ENCODE measurements at regions not wholly inside any gene's neighbourhood (a gene's known extent, or its start where the extent isn't known, plus 50 kb on each side); places are given as distances from the start of the nearest gene placed in this dataset.
A peak's percentile ranks its signal among the peaks of the same experiment; 100 is the strongest.

- H3K4me3 ChIP-seq (ENCODE audit: control insufficient read depth in 1 of 7, extremely low read depth in 1 of 7, insufficient read depth in 4 of 7, low read depth in 2 of 7, low read length in 6 of 7) = no peak overlapping the region
- H3K4me1 ChIP-seq (ENCODE audit: control extremely low read depth in 1 of 4, control insufficient read depth in 4 of 4, insufficient read depth in 4 of 4, low read length in 3 of 4) = no peaks in the 10 kb centered on the region
- ChIA-PET POLR2A (no interaction called here), CTCF (interaction anchor here (1.2 to 2.5 kb wide), 2 partner anchors 11 to 22 kb away, joined by 3 to 7 read pairs; no protein-coding TSS in a partner anchor)
- DNase-seq = no peak
- peaks cover 0 to 5% (median 3%) of the 10 kb centered on the region in 5 experiments for H3K9me3 ChIP-seq (ENCODE audit: control extremely low read depth in 1 of 5, control insufficient read depth in 4 of 5, insufficient read depth in 2 of 5, low read depth in 1 of 5, low read length in 4 of 5)
- H3K27ac ChIP-seq (ENCODE audit: insufficient read depth in 1 of 2, low read depth in 1 of 2, low read length in 2 of 2, poor library complexity in 1 of 2, severe bottlenecking in 2 of 2) = no peak overlapping the region
- peaks cover 0 to 4% (median 0%) of the 10 kb centered on the region in 5 experiments for H3K27me3 ChIP-seq (replicated peaks in 2 of 5; ENCODE audit: control insufficient read depth in 4 of 5, insufficient read depth in 5 of 5, low read length in 4 of 5)
- H3K36me3 ChIP-seq (ENCODE audit: control insufficient read depth in 4 of 4, insufficient read depth in 4 of 4, low read length in 3 of 4) = no peaks in the 10 kb centered on the region
- WGBS (ENCODE audit: insufficient coverage) = 84% methylated on average over 4 of the region's 5 CpGs
Measured at GRCh38 chr7:67375427-67375826, 378.8 kb downstream of the TYW1 start.

GRCh38 chr7:67377939-67378862 is 381.6 kb downstream of the TYW1 start:
- peak; percentile 60 to 81 (median 76) for DNase-seq
- H3K4me1 ChIP-seq (ENCODE audit: control extremely low read depth in 1 of 4, control insufficient read depth in 4 of 4, insufficient read depth in 4 of 4, low read length in 3 of 4) = no peaks in the 10 kb centered on the region
- no peaks in the 10 kb centered on the region for H3K27me3 ChIP-seq (replicated peaks in 2 of 5; ENCODE audit: control insufficient read depth in 4 of 5, insufficient read depth in 5 of 5, low read length in 4 of 5)
- CTCF ChIA-PET = interaction anchor here (0.6 to 1.7 kb wide), 4 partner anchors 9 to 260 kb away, joined by 3 to 4 read pairs (median 4); no protein-coding TSS in a partner anchor
- POLR2A ChIA-PET = interaction anchor here (0.6 kb wide), 2 partner anchors 30 to 794 kb away, joined by 3 to 4 read pairs; no protein-coding TSS in a partner anchor
- 62% methylated on average over 13 of the region's 16 CpGs for WGBS (ENCODE audit: insufficient coverage)
- H3K9me3 ChIP-seq (ENCODE audit: control extremely low read depth in 1 of 5, control insufficient read depth in 4 of 5, insufficient read depth in 2 of 5, low read depth in 1 of 5, low read length in 4 of 5) = peaks cover 0 to 5% (median 3%) of the 10 kb centered on the region in 5 experiments
- H3K4me3 ChIP-seq (ENCODE audit: control insufficient read depth in 1 of 7, extremely low read depth in 1 of 7, insufficient read depth in 4 of 7, low read depth in 2 of 7, low read length in 6 of 7) = no peak overlapping the region
- H3K36me3 ChIP-seq (ENCODE audit: control insufficient read depth in 4 of 4, insufficient read depth in 4 of 4, low read length in 3 of 4) = no peaks in the 10 kb centered on the region
- no peak overlapping the region for H3K27ac ChIP-seq (ENCODE audit: insufficient read depth in 1 of 2, low read depth in 1 of 2, low read length in 2 of 2, poor library complexity in 1 of 2, severe bottlenecking in 2 of 2)

GRCh38 chr7:67380326-67380725 is 383.7 kb downstream of the TYW1 start:
- DNase-seq = no peak
- H3K27me3 ChIP-seq (replicated peaks in 2 of 5; ENCODE audit: control insufficient read depth in 4 of 5, insufficient read depth in 5 of 5, low read length in 4 of 5) = no peaks in the 10 kb centered on the region
- 75% methylated on average over 4 of the region's 4 CpGs for WGBS (ENCODE audit: insufficient coverage)
- ChIA-PET POLR2A (no interaction called here), CTCF (interaction anchor here (0.9 kb wide), 1 partner anchor 245 kb away, joined by 4 read pairs; no protein-coding TSS in a partner anchor)
- H3K27ac ChIP-seq (ENCODE audit: insufficient read depth in 1 of 2, low read depth in 1 of 2, low read length in 2 of 2, poor library complexity in 1 of 2, severe bottlenecking in 2 of 2) = no peak overlapping the region
- no peaks in the 10 kb centered on the region for H3K36me3 ChIP-seq (ENCODE audit: control insufficient read depth in 4 of 4, insufficient read depth in 4 of 4, low read length in 3 of 4)
- H3K4me3 ChIP-seq (ENCODE audit: control insufficient read depth in 1 of 7, extremely low read depth in 1 of 7, insufficient read depth in 4 of 7, low read depth in 2 of 7, low read length in 6 of 7) = no peak overlapping the region
- no peaks in the 10 kb centered on the region for H3K4me1 ChIP-seq (ENCODE audit: control extremely low read depth in 1 of 4, control insufficient read depth in 4 of 4, insufficient read depth in 4 of 4, low read length in 3 of 4)
- H3K9me3 ChIP-seq (ENCODE audit: control extremely low read depth in 1 of 5, control insufficient read depth in 4 of 5, insufficient read depth in 2 of 5, low read depth in 1 of 5, low read length in 4 of 5) = peaks cover 0 to 3% (median 0%) of the 10 kb centered on the region in 5 experiments

GRCh38 chr7:67380858-67381257 is 384.2 kb downstream of the TYW1 start:
- H3K4me3 ChIP-seq (ENCODE audit: control insufficient read depth in 1 of 7, extremely low read depth in 1 of 7, insufficient read depth in 4 of 7, low read depth in 2 of 7, low read length in 6 of 7) = no peak overlapping the region
- DNase-seq = no peak
- 71% methylated on average over 4 of the region's 4 CpGs for WGBS (ENCODE audit: insufficient coverage)
- H3K4me1 ChIP-seq (ENCODE audit: control extremely low read depth in 1 of 4, control insufficient read depth in 4 of 4, insufficient read depth in 4 of 4, low read length in 3 of 4) = no peaks in the 10 kb centered on the region
- H3K27me3 ChIP-seq (replicated peaks in 2 of 5; ENCODE audit: control insufficient read depth in 4 of 5, insufficient read depth in 5 of 5, low read length in 4 of 5) = no peaks in the 10 kb centered on the region
- ChIA-PET CTCF (no interaction called here), POLR2A (no interaction called here)
- no peaks in the 10 kb centered on the region for H3K36me3 ChIP-seq (ENCODE audit: control insufficient read depth in 4 of 4, insufficient read depth in 4 of 4, low read length in 3 of 4)
- H3K9me3 ChIP-seq (ENCODE audit: control extremely low read depth in 1 of 5, control insufficient read depth in 4 of 5, insufficient read depth in 2 of 5, low read depth in 1 of 5, low read length in 4 of 5) = no peaks in the 10 kb centered on the region
- H3K27ac ChIP-seq (ENCODE audit: insufficient read depth in 1 of 2, low read depth in 1 of 2, low read length in 2 of 2, poor library complexity in 1 of 2, severe bottlenecking in 2 of 2) = no peak overlapping the region

- 73% methylated on average over 4 of the region's 4 CpGs for WGBS (ENCODE audit: insufficient coverage)
Measured at GRCh38 chr7:67387851-67388250, 391.2 kb downstream of the TYW1 start.

GRCh38 chr7:67391168-67391567 is 394.5 kb downstream of the TYW1 start:
- Histone ChIP-seq H3K27me3 (replicated peaks in 2 of 5; ENCODE audit: control insufficient read depth in 4 of 5, insufficient read depth in 5 of 5, low read length in 4 of 5) (peaks cover 0 to 3% (median 0%) of the 10 kb centered on the region in 5 experiments), H3K9me3 (ENCODE audit: control extremely low read depth in 1 of 5, control insufficient read depth in 4 of 5, insufficient read depth in 2 of 5, low read depth in 1 of 5, low read length in 4 of 5) (no peaks in the 10 kb centered on the region), H3K4me3 (ENCODE audit: control insufficient read depth in 1 of 7, extremely low read depth in 1 of 7, insufficient read depth in 4 of 7, low read depth in 2 of 7, low read length in 6 of 7) (no peak overlapping the region), H3K4me1 (ENCODE audit: control extremely low read depth in 1 of 4, control insufficient read depth in 4 of 4, insufficient read depth in 4 of 4, low read length in 3 of 4) (no peaks in the 10 kb centered on the region), H3K27ac (ENCODE audit: insufficient read depth in 1 of 2, low read depth in 1 of 2, low read length in 2 of 2, poor library complexity in 1 of 2, severe bottlenecking in 2 of 2) (no peak overlapping the region), H3K36me3 (ENCODE audit: control insufficient read depth in 4 of 4, insufficient read depth in 4 of 4, low read length in 3 of 4) (no peaks in the 10 kb centered on the region)
- ChIA-PET CTCF (interaction anchor here (1.4 kb wide), 1 partner anchor 13 kb away, joined by 4 read pairs; no protein-coding TSS in a partner anchor), POLR2A (no interaction called here)
- DNase-seq = no peak
- 88% methylated on average over 18 of the region's 19 CpGs for WGBS (ENCODE audit: insufficient coverage)

More at GRCh38 chr7:67387851-67388250, 391.2 kb downstream of the TYW1 start:
- Histone ChIP-seq H3K36me3 (ENCODE audit: control insufficient read depth in 4 of 4, insufficient read depth in 4 of 4, low read length in 3 of 4) (no peaks in the 10 kb centered on the region), H3K4me3 (ENCODE audit: control insufficient read depth in 1 of 7, extremely low read depth in 1 of 7, insufficient read depth in 4 of 7, low read depth in 2 of 7, low read length in 6 of 7) (no peak overlapping the region), H3K27me3 (replicated peaks in 2 of 5; ENCODE audit: control insufficient read depth in 4 of 5, insufficient read depth in 5 of 5, low read length in 4 of 5) (peaks cover 0 to 3% (median 0%) of the 10 kb centered on the region in 5 experiments), H3K4me1 (ENCODE audit: control extremely low read depth in 1 of 4, control insufficient read depth in 4 of 4, insufficient read depth in 4 of 4, low read length in 3 of 4) (no peaks in the 10 kb centered on the region), H3K9me3 (ENCODE audit: control extremely low read depth in 1 of 5, control insufficient read depth in 4 of 5, insufficient read depth in 2 of 5, low read depth in 1 of 5, low read length in 4 of 5) (no peaks in the 10 kb centered on the region), H3K27ac (ENCODE audit: insufficient read depth in 1 of 2, low read depth in 1 of 2, low read length in 2 of 2, poor library complexity in 1 of 2, severe bottlenecking in 2 of 2) (no peak overlapping the region)
- DNase-seq = peak in 1 of 3 donors; percentile 4
- ChIA-PET CTCF (interaction anchor here (1.0 kb wide), 1 partner anchor 237 kb away, joined by 3 read pairs; no protein-coding TSS in a partner anchor), POLR2A (no interaction called here)
